H1 (cell line): ENCODE measurements at regions not wholly inside any gene's neighbourhood (a gene's known extent, or its start where the extent isn't known, plus 50 kb on each side); places are given as distances from the start of the nearest gene placed in this dataset.

Experiments used
- BCL11A ChIP-seq, 2 experiments: IDR thresholded peaks; one replicate each; pipeline ENCODE4 v1.6.1; 2011; ENCODE audit warnings: low read depth in 2 of 2, low read length in 2 of 2, mild to moderate bottlenecking in 2 of 2
- FOSL1 ChIP-seq: IDR thresholded peaks from 2 replicates; pipeline ENCODE4 v1.6.1; 2011; ENCODE audit warnings: mild to moderate bottlenecking, low read depth, low read length, moderate library complexity; ENCODE audit not compliant: insufficient read depth
- JUN ChIP-seq: IDR thresholded peaks from 2 replicates; pipeline ENCODE4 v1.6.1; 2011; ENCODE audit warnings: low read depth, mild to moderate bottlenecking, improper control_type of control experiment, low read length
- NANOG ChIP-seq: IDR thresholded peaks from 2 replicates; pipeline ENCODE4 v1.6.1; 2011; ENCODE audit warnings: low read length, low read depth, mild to moderate bottlenecking, inconsistent platforms; ENCODE audit not compliant: insufficient read depth, poor library complexity, severe bottlenecking
- RNF2 ChIP-seq: fragments of 200-900, 300-1000 bp; sonication (generic); IDR thresholded peaks from 2 replicates; pipeline ENCODE4 v1.7.1; 2016; ENCODE audit warnings: borderline replicate concordance, low read depth, mild to moderate bottlenecking, antibody characterized with exemption, low read length; ENCODE audit not compliant: poor library complexity, severe bottlenecking; ENCODE audit errors: missing control alignments
- SAP30 ChIP-seq: fragments of 300-600 bp; sonication (generic); IDR thresholded peaks from 2 replicates; pipeline ENCODE4 v1.7.1; 2012; ENCODE audit warnings: low read length, moderate library complexity, mild to moderate bottlenecking, inconsistent platforms; ENCODE audit not compliant: insufficient read depth, insufficient replicate concordance
- SP1 ChIP-seq: IDR thresholded peaks from 2 replicates; pipeline ENCODE4 v1.6.1; 2011; ENCODE audit warnings: low read depth, low read length

DNA sequence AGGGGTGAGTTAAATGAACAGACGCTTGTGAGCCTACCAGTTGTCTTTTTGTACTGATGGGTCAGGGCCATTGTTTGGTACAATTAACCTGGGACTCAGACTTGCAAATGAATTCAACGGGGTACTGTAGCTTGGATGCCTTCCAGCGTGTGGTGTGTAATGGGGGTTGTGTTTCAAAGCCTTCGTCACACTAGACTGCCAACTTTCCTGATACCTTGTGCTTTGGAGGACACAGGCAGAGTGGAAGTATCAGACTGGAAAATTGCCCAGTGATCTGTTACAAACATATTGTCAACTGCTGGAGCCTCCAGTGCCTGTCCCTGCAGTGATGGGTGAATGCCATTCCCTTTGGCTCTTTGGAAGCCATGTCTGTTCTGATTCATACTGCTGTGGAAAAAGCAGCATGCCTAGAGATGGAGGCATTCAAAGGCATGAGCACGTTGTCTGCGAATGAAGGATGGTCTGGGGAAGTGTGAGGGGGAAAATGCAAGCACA, 384.5 kb downstream of the LMX1A start (continued):
- no peak for TF ChIP-seq RNF2
- no peak for TF ChIP-seq FOSL1
- no peak for TF ChIP-seq NANOG
- no peak for TF ChIP-seq BCL11A (IDR thresholded peaks at IDR 0.05; ENCODE audit: low read depth in 2 of 2, low read length in 2 of 2)
- TF ChIP-seq SAP30: no peak
- TF ChIP-seq JUN: no peak
- no peak for TF ChIP-seq SP1
- TF ChIP-seq, all 59 proteins: peak for 0
